Small intestine (tissue), 7 donors: ENCODE measurements at regions not wholly inside any gene's neighbourhood (a gene's known extent, or its start where the extent isn't known, plus 50 kb on each side); places are given as distances from the start of the nearest gene placed in this dataset.

ENCODE experiments used
- DNase-seq, 2 donors: peaks; one replicate each; pipeline versions ENCODE4 v3.0.0 to v3.0.0-alpha.2; 2013
- FAIRE-seq: peaks from 2 replicates; lab custom pipeline; 2012; peaks lifted over from hg19 to GRCh38; lab: Jason Lieb, UNC
- H3K27ac ChIP-seq, 3 donors: one replicate each; pipeline ENCODE4 v1.5.1; 2013; ENCODE audit warnings: low read length in 2 of 3, mild to moderate bottlenecking in 2 of 3, control low read depth in 1 of 3, inconsistent platforms in 1 of 3, low read depth in 1 of 3, moderate library complexity in 1 of 3
- H3K27me3 ChIP-seq, 3 donors: one replicate each; pipeline ENCODE4 v1.6.1; 2013; ENCODE audit warnings: low read length in 3 of 3, inconsistent platforms in 1 of 3; ENCODE audit not compliant: control insufficient read depth in 3 of 3, insufficient read depth in 3 of 3
- H3K36me3 ChIP-seq, 3 donors: one replicate each; pipeline ENCODE4 v1.6.1; 2013; ENCODE audit warnings: low read length in 3 of 3, inconsistent platforms in 1 of 3, low read depth in 1 of 3, mild to moderate bottlenecking in 1 of 3, moderate library complexity in 1 of 3; ENCODE audit not compliant: control insufficient read depth in 3 of 3, insufficient read depth in 2 of 3
- H3K4me1 ChIP-seq, 3 donors: one replicate each; pipeline ENCODE4 v1.6.1; 2013; ENCODE audit warnings: low read length in 2 of 3, inconsistent platforms in 1 of 3, low read depth in 1 of 3, mild to moderate bottlenecking in 1 of 3, moderate library complexity in 1 of 3; ENCODE audit not compliant: control insufficient read depth in 3 of 3, insufficient read depth in 2 of 3
- H3K4me3 ChIP-seq, 3 donors: one replicate each; pipeline ENCODE4 v1.5.1; 2013; ENCODE audit warnings: low read length in 3 of 3, control low read depth in 1 of 3, inconsistent platforms in 1 of 3, low read depth in 1 of 3, mild to moderate bottlenecking in 1 of 3, moderate library complexity in 1 of 3
- H3K9me3 ChIP-seq, 2 donors: one replicate each; pipeline ENCODE4 v1.6.1; 2013; ENCODE audit warnings: low read depth in 1 of 2, low read length in 1 of 2; ENCODE audit not compliant: control insufficient read depth in 2 of 2, insufficient read depth in 1 of 2
- WGBS, 3 donors: extraction: QIAGEN DNeasy Blood & Tissue Kit; methylation state at CpG; one replicate each; pipeline ENCODE4 v1.1.7; 2013; 5-methylcytosine and 5-hydroxymethylcytosine counted together
- donor health status: healthy with polysubstance abuse.
- donor health status: control.
- donor health status: control.
- donor health status: Bipolar disorder and iron deficiency.
- donor health status: healthy.

GRCh38 chr5:85663708-85664031, 954.1 kb upstream of the COX7C start:
- no peak for DNase-seq
- no peaks in the 10 kb centered on the region for H3K27me3 ChIP-seq
- FAIRE-seq: no peak

DNA sequence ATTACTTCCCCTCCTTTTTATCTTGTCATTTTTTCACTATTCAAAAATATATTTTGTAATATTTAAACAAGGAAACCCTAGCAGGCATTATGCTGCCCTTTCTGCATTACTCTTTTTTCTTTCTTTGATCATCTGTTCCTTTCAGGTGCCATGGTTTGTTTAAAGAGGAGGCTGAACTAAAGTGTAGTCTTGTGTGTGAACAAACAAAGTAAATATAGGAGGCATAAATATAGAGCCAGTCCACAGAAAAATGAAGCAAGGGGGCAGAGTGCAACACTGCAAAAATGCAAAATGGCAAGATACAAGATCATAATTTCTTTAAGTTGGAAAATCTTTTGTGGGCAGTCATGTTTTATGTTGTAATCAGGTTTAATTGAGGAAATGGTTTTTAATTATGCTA, 947.3 kb upstream of the COX7C start:
- Histone ChIP-seq H3K9me3 (no peaks in the 10 kb centered on the region), H3K27me3 (no peaks in the 10 kb centered on the region), H3K36me3 (no peaks in the 10 kb centered on the region), H3K4me3 (no peak overlapping the region), H3K4me1 (no peaks in the 10 kb centered on the region), H3K27ac (no peak overlapping the region)
- no peak for FAIRE-seq
- DNase-seq: no peak

More at GRCh38 chr5:85663708-85664031, 954.1 kb upstream of the COX7C start:
- Histone ChIP-seq H3K27ac (no peak overlapping the region), H3K36me3 (no peaks in the 10 kb centered on the region), H3K9me3 (no peaks in the 10 kb centered on the region), H3K4me3 (no peak overlapping the region), H3K4me1 (no peaks in the 10 kb centered on the region)
- 52 to 75% (median 59%) methylated on average over 2 of the region's 2 CpGs for WGBS, 3 donors

- Histone ChIP-seq H3K9me3 (no peaks in the 10 kb centered on the region), H3K4me1 (no peaks in the 10 kb centered on the region), H3K27me3 (no peaks in the 10 kb centered on the region), H3K4me3 (no peak overlapping the region), H3K27ac (no peak overlapping the region), H3K36me3 (no peaks in the 10 kb centered on the region)
- WGBS, 3 donors: 62 to 76% (median 64%) methylated on average over 3 of the region's 3 CpGs
- DNase-seq: no peak
- FAIRE-seq: no peak
Measured at GRCh38 chr5:85671223-85671970, 946.3 kb upstream of the COX7C start.

DNA sequence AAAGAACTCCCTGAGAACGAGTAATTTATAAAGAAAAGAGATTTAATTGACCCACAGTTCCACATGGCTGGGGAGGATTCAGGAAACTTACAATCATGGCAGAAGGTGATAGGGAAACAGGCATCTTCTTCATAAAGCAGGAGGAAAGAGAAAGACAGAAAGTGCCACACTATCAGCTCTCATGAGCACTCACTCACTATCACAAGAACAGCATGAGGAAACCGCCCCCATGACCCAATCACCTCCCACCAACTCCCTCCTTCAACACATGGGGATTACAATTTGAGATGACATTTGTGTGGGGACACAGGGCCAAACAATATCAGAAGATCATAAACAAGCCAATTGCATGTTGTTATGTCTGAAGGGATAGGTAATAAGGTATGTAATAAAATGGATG, 935.9 kb upstream of the COX7C start:
- Histone ChIP-seq H3K9me3 (no peaks in the 10 kb centered on the region), H3K4me1 (no peaks in the 10 kb centered on the region), H3K4me3 (no peak overlapping the region), H3K27ac (no peak overlapping the region), H3K27me3 (no peaks in the 10 kb centered on the region), H3K36me3 (no peaks in the 10 kb centered on the region)
- WGBS, 3 donors: 47 to 56% (median 53%) methylated on average over 2 of the region's 2 CpGs
- FAIRE-seq: no peak
- no peak for DNase-seq

DNA sequence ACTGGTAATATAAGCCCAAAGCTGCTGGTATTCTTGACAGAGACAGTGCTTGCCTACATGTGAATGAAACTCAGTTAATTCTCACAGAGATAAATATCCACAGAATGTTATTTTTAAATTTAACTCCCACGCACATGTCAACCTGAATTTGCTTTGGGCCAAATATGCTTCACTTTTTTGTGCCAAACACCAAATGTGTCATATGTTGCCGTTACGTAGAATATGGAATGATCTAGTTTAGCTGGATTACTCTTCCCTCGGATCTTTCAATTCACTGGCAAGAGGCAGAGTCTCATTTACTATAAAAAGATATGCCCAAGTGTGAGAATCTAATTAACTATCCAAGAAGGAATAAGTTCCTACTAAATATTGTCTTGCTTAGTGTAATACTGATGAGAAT, 933.4 kb upstream of the COX7C start:
- no peak for FAIRE-seq
- no peaks in the 10 kb centered on the region for H3K4me1 ChIP-seq

DNA sequence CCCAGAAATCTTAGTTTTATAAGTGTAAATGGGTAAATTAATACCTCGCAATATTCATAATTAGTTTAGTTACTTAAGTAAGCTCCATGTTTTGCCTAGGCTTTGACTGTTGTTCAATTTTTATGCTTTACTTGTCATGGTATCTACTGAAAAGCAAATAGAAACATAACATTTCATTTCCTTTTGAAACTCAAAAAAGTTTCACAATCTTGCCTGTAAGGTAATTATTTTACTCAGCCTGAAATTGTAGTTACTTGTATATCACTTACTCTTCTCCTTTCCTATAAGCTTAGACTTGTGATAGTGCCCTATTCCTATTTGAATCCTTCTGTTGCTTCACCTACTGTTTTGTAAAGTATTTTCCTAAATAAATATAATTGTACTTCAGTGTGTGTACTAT, 914.4 kb upstream of the COX7C start:
- no peak for DNase-seq
- no peak overlapping the region for H3K4me3 ChIP-seq
- no peak overlapping the region for H3K27ac ChIP-seq
- H3K36me3 ChIP-seq: no peaks in the 10 kb centered on the region
- no peaks in the 10 kb centered on the region for H3K9me3 ChIP-seq
- H3K4me1 ChIP-seq: no peaks in the 10 kb centered on the region
- 93 to 96% (median 93%) methylated on average over 1 of the region's 1 CpG for WGBS, 3 donors
- no peaks in the 10 kb centered on the region for H3K27me3 ChIP-seq
- no peak for FAIRE-seq

More for the DNA sequence above, 933.4 kb upstream of the COX7C start:
- DNase-seq: no peak
- no peaks in the 10 kb centered on the region for H3K36me3 ChIP-seq
- H3K27ac ChIP-seq: no peak overlapping the region
- H3K27me3 ChIP-seq: no peaks in the 10 kb centered on the region
- H3K9me3 ChIP-seq: no peaks in the 10 kb centered on the region
- 86 to 93% (median 91%) methylated on average over 4 of the region's 4 CpGs for WGBS, 3 donors
- H3K4me3 ChIP-seq: no peak overlapping the region

DNA sequence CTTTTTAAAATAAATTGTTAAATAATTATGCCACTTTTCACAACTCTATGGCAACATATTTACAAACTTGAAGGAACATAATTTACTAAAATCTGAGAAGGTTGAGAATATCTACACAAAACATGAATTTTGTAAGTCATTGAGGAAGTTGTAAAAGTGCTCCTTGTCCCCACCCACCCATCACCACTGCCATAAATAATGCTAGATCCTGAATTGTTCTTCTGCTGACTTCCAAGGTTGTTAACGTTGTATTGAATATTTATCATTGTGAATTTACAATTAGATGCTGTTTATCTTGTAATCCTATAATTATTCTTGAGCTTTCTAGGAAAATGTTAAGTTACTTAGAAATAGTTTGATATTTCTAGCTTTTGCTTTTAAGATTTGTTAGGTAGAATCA, 908.0 kb upstream of the COX7C start:
- H3K4me3 ChIP-seq: no peak overlapping the region
- no peak overlapping the region for H3K27ac ChIP-seq
- DNase-seq (no peak), FAIRE-seq (no peak)
- no peaks in the 10 kb centered on the region for H3K27me3 ChIP-seq
- 18 to 24% (median 20%) methylated on average over 1 of the region's 1 CpG for WGBS, 3 donors
- no peaks in the 10 kb centered on the region for H3K9me3 ChIP-seq
- H3K36me3 ChIP-seq: no peaks in the 10 kb centered on the region
- H3K4me1 ChIP-seq: no peaks in the 10 kb centered on the region

- FAIRE-seq: no peak
- no peaks in the 10 kb centered on the region for H3K27me3 ChIP-seq
- WGBS, 3 donors: 31 to 62% (median 36%) methylated on average over 8 of the region's 8 CpGs
- H3K9me3 ChIP-seq: no peaks in the 10 kb centered on the region
- H3K4me3 ChIP-seq: no peak overlapping the region
- no peaks in the 10 kb centered on the region for H3K4me1 ChIP-seq
- DNase-seq: no peak
- H3K36me3 ChIP-seq: no peaks in the 10 kb centered on the region
- no peak overlapping the region for H3K27ac ChIP-seq
Measured at GRCh38 chr5:85716344-85717202, 901.2 kb upstream of the COX7C start.
